HUDEP-2 (cell line): ENCODE measurements at regions not wholly inside any gene's neighbourhood (a gene's known extent, or its start where the extent isn't known, plus 50 kb on each side); places are given as distances from the start of the nearest gene placed in this dataset.

ENCODE experiments used
- DNase-seq, 76 experiments: peaks; one replicate each; lab custom pipeline; 2025; ENCODE audit not compliant: unreplicated experiment in 76 of 76; lab: John Stamatoyannopoulos, UW

- DNase-seq = no peak
Measured at GRCh38 chr15:47461652-47462141, 255.6 kb upstream of the SEMA6D start.

GRCh38 chr15:47466357-47466756 is 250.9 kb upstream of the SEMA6D start:
- DNase-seq = no peak

- no peak for DNase-seq
Measured at GRCh38 chr15:47470983-47471382, 246.3 kb upstream of the SEMA6D start.

- no peak for DNase-seq
Measured at GRCh38 chr15:47473106-47473725, 244.1 kb upstream of the SEMA6D start.

GRCh38 chr15:47473832-47474231 is 243.5 kb upstream of the SEMA6D start:
- DNase-seq = no peak

GRCh38 chr15:47475336-47475735 is 242.0 kb upstream of the SEMA6D start:
- no peak for DNase-seq

- DNase-seq = no peak
Measured at GRCh38 chr15:47477341-47477740, 240.0 kb upstream of the SEMA6D start.

GRCh38 chr15:47484059-47484458 is 233.2 kb upstream of the SEMA6D start:
- DNase-seq = no peak

- no peak for DNase-seq
Measured at GRCh38 chr15:47484997-47485396, 232.3 kb upstream of the SEMA6D start.

GRCh38 chr15:47485419-47485818 is 231.9 kb upstream of the SEMA6D start:
- DNase-seq = no peak

GRCh38 chr15:47486040-47486439 is 231.3 kb upstream of the SEMA6D start:
- no peak for DNase-seq

GRCh38 chr15:47492195-47492594 is 225.1 kb upstream of the SEMA6D start:
- DNase-seq = no peak

- DNase-seq = no peak
Measured at GRCh38 chr15:47493357-47494247, 223.7 kb upstream of the SEMA6D start.

- no peak for DNase-seq
Measured at GRCh38 chr15:47496343-47497185, 220.7 kb upstream of the SEMA6D start.

- DNase-seq = no peak
Measured at GRCh38 chr15:47500842-47501241, 216.5 kb upstream of the SEMA6D start.

GRCh38 chr15:47502041-47502440 is 215.3 kb upstream of the SEMA6D start:
- DNase-seq = no peak

- no peak for DNase-seq
Measured at GRCh38 chr15:47503876-47504275, 213.4 kb upstream of the SEMA6D start.

GRCh38 chr15:47504624-47505256 is 212.6 kb upstream of the SEMA6D start:
- DNase-seq = no peak

- DNase-seq = no peak
Measured at GRCh38 chr15:47505712-47506328, 211.5 kb upstream of the SEMA6D start.
